Stomach (tissue), 8 donors: ENCODE measurements at regions not wholly inside any gene's neighbourhood (a gene's known extent, or its start where the extent isn't known, plus 50 kb on each side); places are given as distances from the start of the nearest gene placed in this dataset.

ENCODE experiments used
- DNase-seq, 2 donors: peaks; one replicate each; pipeline versions ENCODE4 v3.0.0 to v3.0.0-alpha.2; 2013 to 2019
- H3K27ac ChIP-seq, 5 donors: fragments of 200-600 bp in 4 of 5; sonication (generic) in 4 of 5; one replicate each; pipeline ENCODE4 v1.5.1; 2013 to 2019; ENCODE audit warnings: mild to moderate bottlenecking in 1 of 5, moderate library complexity in 1 of 5
- H3K27me3 ChIP-seq, 3 donors: fragments of 200-600 bp; sonication (generic); one replicate each; pipeline ENCODE4 v1.5.1; 2017 to 2019; ENCODE audit warnings: mixed run types in 1 of 3
- H3K36me3 ChIP-seq, 4 donors: fragments of 200-600 bp; sonication (generic); 1 replicate in 3 of 4; 2 replicates in 1 of 4; pipeline ENCODE4 v1.5.1; 2016 to 2019
- H3K4me1 ChIP-seq, 4 donors: fragments of 200-600 bp; sonication (generic); one replicate each; pipeline ENCODE4 v1.5.1; 2016 to 2019
- H3K4me3 ChIP-seq, 4 donors: fragments of 200-600 bp; sonication (generic) in 3 of 4; one replicate each; pipeline ENCODE4 v1.5.1; 2016 to 2019; ENCODE audit warnings: mild to moderate bottlenecking in 1 of 4
- H3K9me3 ChIP-seq, 4 donors: fragments of 200-600 bp; sonication (generic); one replicate each; pipeline ENCODE4 v1.5.1; 2016 to 2019
- CTCF ChIP-seq, 7 experiments: fragments of 450-650 bp in 4 of 7; fragments of 200-600 bp in 3 of 7; sonication (generic) in 3 of 7; IDR thresholded peaks; one replicate each; pipeline ENCODE4 v1.5.1; 2016 to 2019; ENCODE audit warnings: antibody characterized with exemption in 7 of 7, control low read depth in 2 of 7, mild to moderate bottlenecking in 1 of 7
- EP300 ChIP-seq: sonication (generic); formaldehyde crosslinking; IDR thresholded peaks from one replicate; pipeline ENCODE4 v1.6.1; 2017; ENCODE audit warnings: antibody characterized with exemption
- POLR2A ChIP-seq, 4 donors: fragments of 450-650 bp; IDR thresholded peaks; one replicate each; pipeline ENCODE4 v1.6.1; 2016; ENCODE audit warnings: antibody characterized with exemption in 4 of 4, control low read depth in 2 of 4, mild to moderate bottlenecking in 1 of 4, moderate library complexity in 1 of 4
- POLR2AphosphoS5 ChIP-seq, 3 donors: sonication (generic); formaldehyde crosslinking; IDR thresholded peaks; one replicate each; pipeline ENCODE4 v1.6.1; 2016; ENCODE audit warnings: antibody characterized with exemption in 3 of 3
- WGBS, 5 donors: extraction: QIAGEN DNeasy Blood & Tissue Kit in 3 of 5; methylation state at CpG; one replicate each; pipeline versions ENCODE4 v1.1.5 to v1.1.7; 2013 to 2018; 5-methylcytosine and 5-hydroxymethylcytosine counted together
- intact Hi-C: fragments of 100-400 bp; cut with DNase I; formaldehyde crosslinking; loops from one replicate; pipeline ENCODE4 v1.15.1; 2023; ENCODE audit warnings: low total_unique reads
- donor health status: healthy with polysubstance abuse.
- donor health status: Bipolar disorder and iron deficiency.
- donor health status: healthy.

GRCh38 chr5:29161399-29162291 lies 2031.8 kb upstream of the CDH6 start:
- Histone ChIP-seq H3K4me3 (no peak overlapping the region), H3K27ac (no peak overlapping the region), H3K36me3 (no peaks in the 10 kb centered on the region), H3K4me1 (peaks cover 0 to 9% (median 0%) of the 10 kb centered on the region in 4 donors), H3K27me3 (no peaks in the 10 kb centered on the region), H3K9me3 (no peaks in the 10 kb centered on the region)
- DNase-seq, result no peak
- intact Hi-C loops, result no loop called here
- WGBS, 5 donors, result 6 to 27% (median 25%) methylated on average over 1 of the region's 1 CpG
- TF ChIP-seq POLR2AphosphoS5 (IDR thresholded peaks at IDR 0.05) (no peak), POLR2A (IDR thresholded peaks at IDR 0.05) (no peak), EP300 (no peak), CTCF (IDR thresholded peaks at IDR 0.05) (no peak)

GRCh38 chr5:29157975-29158374 lies 2035.5 kb upstream of the CDH6 start:
- DNase-seq, result no peak
- Histone ChIP-seq H3K27ac (no peak overlapping the region), H3K9me3 (no peaks in the 10 kb centered on the region), H3K4me3 (no peak overlapping the region), H3K27me3 (no peaks in the 10 kb centered on the region), H3K4me1 (peaks cover 0 to 9% (median 0%) of the 10 kb centered on the region in 4 donors), H3K36me3 (no peaks in the 10 kb centered on the region)
- intact Hi-C loops, result no loop called here
- 25 to 45% (median 35%) methylated on average over 1 of the region's 1 CpG for WGBS, 5 donors
- TF ChIP-seq CTCF (IDR thresholded peaks at IDR 0.05), result no peak
- TF ChIP-seq POLR2A (IDR thresholded peaks at IDR 0.05), result no peak
- TF ChIP-seq POLR2AphosphoS5 (IDR thresholded peaks at IDR 0.05), result no peak
- no peak for TF ChIP-seq EP300

- Histone ChIP-seq H3K27me3 (no peaks in the 10 kb centered on the region), H3K4me3 (no peak overlapping the region), H3K9me3 (no peaks in the 10 kb centered on the region), H3K27ac (no peak overlapping the region), H3K4me1 (no peaks in the 10 kb centered on the region), H3K36me3 (no peaks in the 10 kb centered on the region)
- WGBS, 5 donors, result 61 to 89% (median 75%) methylated on average over 2 of the region's 2 CpGs
- DNase-seq, result no peak
- intact Hi-C loops, result no loop called here
- TF ChIP-seq CTCF (IDR thresholded peaks at IDR 0.05), result no peak
- no peak for TF ChIP-seq EP300
- TF ChIP-seq POLR2AphosphoS5 (IDR thresholded peaks at IDR 0.05), result no peak
- no peak for TF ChIP-seq POLR2A (IDR thresholded peaks at IDR 0.05)
Measured at GRCh38 chr5:29150840-29151239, 2042.6 kb upstream of the CDH6 start.

GRCh38 chr5:29148581-29148980 lies 2044.9 kb upstream of the CDH6 start:
- TF ChIP-seq CTCF (IDR thresholded peaks at IDR 0.05) (no peak), POLR2A (IDR thresholded peaks at IDR 0.05) (no peak), POLR2AphosphoS5 (IDR thresholded peaks at IDR 0.05) (no peak), EP300 (no peak)
- H3K9me3 ChIP-seq, result no peaks in the 10 kb centered on the region
- intact Hi-C loops, result no loop called here
- 47 to 70% (median 64%) methylated on average over 2 of the region's 2 CpGs for WGBS, 5 donors
- H3K27ac ChIP-seq, result no peak overlapping the region
- no peaks in the 10 kb centered on the region for H3K27me3 ChIP-seq
- H3K36me3 ChIP-seq, result no peaks in the 10 kb centered on the region
- no peaks in the 10 kb centered on the region for H3K4me1 ChIP-seq
- no peak for DNase-seq
- no peak overlapping the region for H3K4me3 ChIP-seq
